ENCODE measurements at regions not wholly inside any gene's neighbourhood (a gene's known extent, or its start where the extent isn't known, plus 50 kb on each side); places are given as distances from the start of the nearest gene placed in this dataset.

DNA sequence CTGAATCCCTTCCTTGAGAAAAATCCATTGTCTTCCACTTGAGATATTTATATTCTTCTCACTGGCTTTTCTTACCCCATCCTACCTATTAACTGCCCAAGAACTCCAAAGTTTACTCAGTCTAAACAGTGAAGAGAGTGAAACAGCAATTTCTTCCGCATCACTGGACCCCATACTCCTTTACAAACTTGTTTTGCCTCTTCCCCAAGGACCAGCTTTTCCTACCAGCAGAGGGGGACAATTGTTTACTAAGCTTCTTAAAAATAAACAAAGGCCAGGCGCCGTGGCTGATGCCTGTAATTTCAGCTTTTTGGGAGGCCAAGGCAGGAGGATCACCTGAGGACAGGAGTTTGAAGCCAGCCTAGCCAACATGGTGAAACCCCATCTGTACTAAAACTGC, 52.0 kb downstream of the LRATD1 start:
- WGBS (ENCODE audit: insufficient coverage, low lambda C conversion rate): 89% methylated on average over 1 of the region's 3 CpGs

DNA sequence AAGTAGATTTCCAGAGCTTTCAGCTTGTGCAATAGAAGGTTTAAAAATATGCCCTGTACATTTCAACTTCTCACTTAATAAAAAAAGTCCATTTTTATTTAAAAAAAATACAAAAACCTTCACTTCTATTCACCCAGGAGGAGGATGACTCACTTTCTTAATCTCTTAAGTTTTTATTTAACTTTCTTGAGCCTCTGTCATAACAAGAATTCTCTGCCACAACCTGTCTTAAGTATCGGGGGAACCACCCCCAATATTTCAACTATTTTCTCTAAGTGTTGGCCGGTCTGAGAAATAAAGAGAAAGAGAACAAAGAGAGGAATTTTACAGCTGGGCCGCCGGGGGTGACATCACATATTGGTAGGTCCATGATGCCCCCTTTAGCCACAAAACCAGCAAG, 58.4 kb downstream of the LRATD1 start:
- H3K27me3 ChIP-seq (ENCODE audit: control insufficient read depth, insufficient read depth, low read length): no peaks in the 10 kb centered on the region
- no peaks in the 10 kb centered on the region for H3K9me3 ChIP-seq (ENCODE audit: control insufficient read depth, low read depth, low read length)
- no CpG with 5 or more reads among the region's 4 CpGs for WGBS (ENCODE audit: insufficient coverage, low lambda C conversion rate)
- no peaks in the 10 kb centered on the region for H3K36me3 ChIP-seq (ENCODE audit: control insufficient read depth, insufficient read depth, low read length)
- no peaks in the 10 kb centered on the region for H3K4me1 ChIP-seq (ENCODE audit: control insufficient read depth, insufficient read depth, low read length)
- H3K4me3 ChIP-seq (ENCODE audit: low read length): no peak overlapping the region
- DNase-seq: no peak
- H3K27ac ChIP-seq (ENCODE audit: low read length): no peak overlapping the region

More for the DNA sequence above, 52.0 kb downstream of the LRATD1 start:
- H3K27ac ChIP-seq (ENCODE audit: low read length): no peak overlapping the region
- H3K27me3 ChIP-seq (ENCODE audit: control insufficient read depth, insufficient read depth, low read length): no peaks in the 10 kb centered on the region
- H3K36me3 ChIP-seq (ENCODE audit: control insufficient read depth, insufficient read depth, low read length): no peaks in the 10 kb centered on the region
- H3K9me3 ChIP-seq (ENCODE audit: control insufficient read depth, low read depth, low read length): no peaks in the 10 kb centered on the region
- no peak for DNase-seq
- no peak overlapping the region for H3K4me3 ChIP-seq (ENCODE audit: low read length)
- H3K4me1 ChIP-seq (ENCODE audit: control insufficient read depth, insufficient read depth, low read length): no peaks in the 10 kb centered on the region

DNA sequence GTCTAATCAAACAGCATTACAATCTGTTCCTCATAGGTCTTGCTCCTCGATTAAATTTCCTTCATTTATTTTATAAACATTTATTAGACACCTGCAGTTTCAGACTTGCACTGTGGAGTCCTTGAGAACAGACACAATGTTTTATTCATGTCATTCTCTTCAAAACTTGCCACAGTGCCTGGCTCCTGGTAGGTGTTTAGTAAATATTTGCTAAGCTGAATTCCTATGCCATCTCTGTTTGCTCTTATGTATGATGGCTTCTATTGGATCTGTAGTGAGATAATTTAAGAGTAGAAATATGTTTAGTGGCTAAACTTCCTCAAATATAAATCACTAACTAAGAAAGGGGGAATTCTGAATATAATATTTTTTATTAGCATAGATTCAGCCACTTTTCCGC, 61.4 kb downstream of the LRATD1 start:
- no peak overlapping the region for H3K27ac ChIP-seq (ENCODE audit: low read length)
- 100% methylated on average over 1 of the region's 2 CpGs for WGBS (ENCODE audit: insufficient coverage, low lambda C conversion rate)

DNA sequence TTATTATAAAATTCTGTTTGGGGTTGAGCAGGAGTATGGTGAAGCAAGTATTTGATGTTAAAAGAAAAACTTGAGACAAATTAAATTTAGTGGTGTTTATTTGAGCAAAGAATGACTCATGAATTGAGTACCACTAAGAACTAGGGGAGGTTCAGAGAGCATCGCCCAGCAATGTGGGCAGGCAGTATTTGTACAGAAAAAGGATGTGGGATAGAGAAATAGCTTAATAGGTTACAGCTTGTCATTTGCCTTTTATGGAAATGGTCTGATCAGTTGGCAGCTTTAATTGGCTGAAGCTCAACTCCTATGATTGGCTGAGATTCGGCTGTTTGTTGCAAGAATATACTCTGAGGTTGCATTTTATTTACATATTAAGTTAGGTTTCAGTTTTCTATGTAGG, 68.2 kb downstream of the LRATD1 start:
- WGBS (ENCODE audit: insufficient coverage, low lambda C conversion rate): no CpG with 5 or more reads among the region's 2 CpGs
- no peaks in the 10 kb centered on the region for H3K4me1 ChIP-seq (ENCODE audit: control insufficient read depth, insufficient read depth, low read length)
- H3K36me3 ChIP-seq (ENCODE audit: control insufficient read depth, insufficient read depth, low read length): no peaks in the 10 kb centered on the region
- H3K27ac ChIP-seq (ENCODE audit: low read length): no peak overlapping the region
- H3K27me3 ChIP-seq (ENCODE audit: control insufficient read depth, insufficient read depth, low read length): no peaks in the 10 kb centered on the region
- DNase-seq: no peak
- H3K4me3 ChIP-seq (ENCODE audit: low read length): no peak overlapping the region
- no peaks in the 10 kb centered on the region for H3K9me3 ChIP-seq (ENCODE audit: control insufficient read depth, low read depth, low read length)

More for the DNA sequence above, 61.4 kb downstream of the LRATD1 start:
- H3K4me3 ChIP-seq (ENCODE audit: low read length): no peak overlapping the region
- DNase-seq: no peak
- no peaks in the 10 kb centered on the region for H3K9me3 ChIP-seq (ENCODE audit: control insufficient read depth, low read depth, low read length)
- H3K27me3 ChIP-seq (ENCODE audit: control insufficient read depth, insufficient read depth, low read length): no peaks in the 10 kb centered on the region
- no peaks in the 10 kb centered on the region for H3K4me1 ChIP-seq (ENCODE audit: control insufficient read depth, insufficient read depth, low read length)
- no peaks in the 10 kb centered on the region for H3K36me3 ChIP-seq (ENCODE audit: control insufficient read depth, insufficient read depth, low read length)

DNA sequence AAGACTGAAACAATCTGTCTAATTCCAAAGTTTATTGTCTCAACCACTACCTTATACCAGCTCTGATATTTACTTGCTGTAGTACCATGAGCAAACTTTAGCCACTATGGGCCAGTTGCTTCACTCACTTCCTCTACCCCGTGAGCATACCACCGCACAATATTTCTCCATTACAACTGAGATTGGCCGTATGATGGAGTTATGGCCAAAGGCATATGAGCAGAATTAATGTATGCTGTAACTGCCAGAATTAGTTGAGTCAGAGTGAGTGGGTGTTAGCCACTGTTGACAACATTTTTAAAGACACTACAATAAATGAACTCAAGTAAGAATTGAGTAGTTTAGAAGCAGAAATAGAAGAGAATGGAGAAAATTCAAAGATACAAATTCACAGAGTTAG, 69.7 kb downstream of the LRATD1 start:
- no CpG with 5 or more reads among the region's 3 CpGs for WGBS (ENCODE audit: insufficient coverage, low lambda C conversion rate)
- no peak for DNase-seq
- H3K36me3 ChIP-seq (ENCODE audit: control insufficient read depth, insufficient read depth, low read length): no peaks in the 10 kb centered on the region
- H3K27me3 ChIP-seq (ENCODE audit: control insufficient read depth, insufficient read depth, low read length): no peaks in the 10 kb centered on the region
- H3K27ac ChIP-seq (ENCODE audit: low read length): no peak overlapping the region
- no peaks in the 10 kb centered on the region for H3K4me1 ChIP-seq (ENCODE audit: control insufficient read depth, insufficient read depth, low read length)
- H3K4me3 ChIP-seq (ENCODE audit: low read length): no peak overlapping the region
- no peaks in the 10 kb centered on the region for H3K9me3 ChIP-seq (ENCODE audit: control insufficient read depth, low read depth, low read length)

DNA sequence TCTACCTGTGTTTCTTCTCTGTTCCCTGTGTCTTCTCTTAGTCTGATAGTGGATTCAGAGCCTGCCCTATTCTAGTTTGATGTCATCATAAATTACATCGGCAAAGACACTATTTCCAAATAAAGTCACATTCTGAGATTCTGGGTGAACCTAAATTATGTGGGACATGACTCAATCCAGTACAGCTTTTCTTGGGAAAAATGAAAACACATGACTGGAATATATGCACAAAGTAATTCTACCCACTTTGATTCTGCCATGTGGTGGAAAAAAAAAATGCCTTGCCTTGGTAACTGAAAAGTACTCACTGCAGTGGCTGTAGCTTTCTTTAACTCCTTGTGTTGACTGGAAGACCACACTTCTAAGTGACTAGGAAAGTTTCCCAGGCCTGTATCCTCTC, 73.7 kb downstream of the LRATD1 start:
- no peaks in the 10 kb centered on the region for H3K9me3 ChIP-seq (ENCODE audit: control insufficient read depth, low read depth, low read length)
- no peak overlapping the region for H3K4me3 ChIP-seq (ENCODE audit: low read length)
- WGBS (ENCODE audit: insufficient coverage, low lambda C conversion rate): no CpG with 5 or more reads among the region's 1 CpG
- H3K27ac ChIP-seq (ENCODE audit: low read length): no peak overlapping the region
- DNase-seq: no peak
- no peaks in the 10 kb centered on the region for H3K27me3 ChIP-seq (ENCODE audit: control insufficient read depth, insufficient read depth, low read length)
- H3K36me3 ChIP-seq (ENCODE audit: control insufficient read depth, insufficient read depth, low read length): no peaks in the 10 kb centered on the region
- no peaks in the 10 kb centered on the region for H3K4me1 ChIP-seq (ENCODE audit: control insufficient read depth, insufficient read depth, low read length)

DNA sequence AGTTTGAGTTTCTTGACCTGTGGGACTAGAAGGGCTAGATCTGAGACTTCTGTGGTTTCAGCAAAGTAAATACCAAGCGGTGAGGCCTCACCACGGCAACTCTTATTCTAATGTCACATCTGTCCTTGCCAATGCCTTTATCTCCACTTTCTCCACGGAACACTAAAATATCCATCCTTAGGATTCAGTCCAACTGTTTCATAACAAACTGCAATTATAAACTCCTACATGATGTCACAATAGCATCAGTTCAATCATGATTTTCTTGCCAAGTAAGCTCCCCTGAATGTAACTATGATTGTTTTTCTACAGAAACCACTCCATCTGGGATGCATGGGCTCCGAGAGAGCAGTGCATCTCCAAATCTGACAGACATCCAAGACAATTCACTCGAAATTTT, 79.6 kb downstream of the LRATD1 start:
- no peak for DNase-seq
- H3K27ac ChIP-seq (ENCODE audit: low read length): no peak overlapping the region
- no peaks in the 10 kb centered on the region for H3K4me1 ChIP-seq (ENCODE audit: control insufficient read depth, insufficient read depth, low read length)
- no peaks in the 10 kb centered on the region for H3K36me3 ChIP-seq (ENCODE audit: control insufficient read depth, insufficient read depth, low read length)
- WGBS (ENCODE audit: insufficient coverage, low lambda C conversion rate): 88% methylated on average over 4 of the region's 5 CpGs
- H3K27me3 ChIP-seq (ENCODE audit: control insufficient read depth, insufficient read depth, low read length): no peaks in the 10 kb centered on the region
- no peaks in the 10 kb centered on the region for H3K9me3 ChIP-seq (ENCODE audit: control insufficient read depth, low read depth, low read length)
- H3K4me3 ChIP-seq (ENCODE audit: low read length): no peak overlapping the region

DNA sequence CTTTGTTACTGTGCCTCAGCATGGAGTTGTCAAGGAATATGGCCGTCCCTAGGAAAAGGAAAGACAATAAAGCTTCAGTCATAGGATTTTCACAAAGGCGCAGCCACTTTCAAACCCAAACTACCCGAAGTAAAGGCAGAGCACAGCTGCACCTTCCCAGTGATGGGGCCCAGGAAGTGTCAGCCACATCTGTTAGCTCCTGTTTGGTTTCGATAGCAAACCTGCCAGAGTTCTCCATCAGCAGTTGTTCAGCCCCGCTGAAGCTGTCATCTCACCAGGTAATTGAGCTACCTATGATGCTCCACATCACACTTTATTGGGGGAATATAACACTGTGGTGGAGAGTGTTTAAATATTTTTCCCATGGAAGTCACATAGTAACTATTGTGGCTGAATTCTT, 80.7 kb downstream of the LRATD1 start:
- Histone ChIP-seq H3K9me3 (ENCODE audit: control insufficient read depth, low read depth, low read length) (no peaks in the 10 kb centered on the region), H3K4me3 (ENCODE audit: low read length) (no peak overlapping the region), H3K27me3 (ENCODE audit: control insufficient read depth, insufficient read depth, low read length) (no peaks in the 10 kb centered on the region), H3K4me1 (ENCODE audit: control insufficient read depth, insufficient read depth, low read length) (no peaks in the 10 kb centered on the region), H3K27ac (ENCODE audit: low read length) (no peak overlapping the region), H3K36me3 (ENCODE audit: control insufficient read depth, insufficient read depth, low read length) (no peaks in the 10 kb centered on the region)
- DNase-seq: no peak
- WGBS (ENCODE audit: insufficient coverage, low lambda C conversion rate): no CpG with 5 or more reads among the region's 5 CpGs

DNA sequence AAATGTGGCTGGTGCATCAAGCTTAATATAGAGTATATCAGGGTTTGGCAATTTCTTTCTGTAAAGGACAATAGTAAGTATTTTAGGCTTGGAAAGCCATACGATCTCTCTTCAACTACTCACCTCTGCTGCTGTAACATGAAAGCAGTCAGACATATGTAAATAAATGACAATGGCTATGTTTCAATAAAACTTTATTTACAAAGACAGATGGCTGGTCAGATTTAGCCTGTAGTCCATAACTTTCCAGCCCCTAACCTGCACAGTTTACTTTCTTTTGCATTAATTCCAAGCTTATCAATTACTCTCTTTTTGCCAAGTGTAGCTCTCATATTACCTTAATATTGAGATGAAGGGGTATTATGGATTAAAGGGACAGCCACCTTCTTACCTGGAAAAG, 83.1 kb downstream of the LRATD1 start:
- WGBS (ENCODE audit: insufficient coverage, low lambda C conversion rate): no CpG with 5 or more reads among the region's 1 CpG

DNA sequence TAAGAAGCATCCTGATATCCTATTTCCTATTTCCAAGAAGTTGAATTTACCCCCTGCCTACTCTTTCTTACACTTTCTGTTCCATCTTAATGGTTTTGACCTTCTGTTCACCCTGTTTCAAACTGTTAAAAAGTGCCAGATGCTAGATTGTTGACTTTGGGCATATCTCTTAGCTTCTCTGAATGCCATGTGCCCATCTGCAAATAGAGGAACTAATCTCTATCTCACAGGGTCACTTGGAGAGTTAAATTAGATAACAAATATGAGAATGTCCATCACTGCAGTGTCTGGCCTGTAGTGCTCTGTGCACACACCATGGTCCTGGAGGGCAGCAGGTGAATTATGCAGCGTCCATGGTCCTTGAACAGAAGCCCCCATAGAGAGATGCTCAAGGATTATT, 83.8 kb downstream of the LRATD1 start:
- no peaks in the 10 kb centered on the region for H3K4me1 ChIP-seq (ENCODE audit: control insufficient read depth, insufficient read depth, low read length)
- no peaks in the 10 kb centered on the region for H3K27me3 ChIP-seq (ENCODE audit: control insufficient read depth, insufficient read depth, low read length)
- no peak for DNase-seq
- no peaks in the 10 kb centered on the region for H3K36me3 ChIP-seq (ENCODE audit: control insufficient read depth, insufficient read depth, low read length)
- WGBS (ENCODE audit: insufficient coverage, low lambda C conversion rate): no CpG with 5 or more reads among the region's 1 CpG
- H3K4me3 ChIP-seq (ENCODE audit: low read length): no peak overlapping the region
- no peak overlapping the region for H3K27ac ChIP-seq (ENCODE audit: low read length)
- no peaks in the 10 kb centered on the region for H3K9me3 ChIP-seq (ENCODE audit: control insufficient read depth, low read depth, low read length)

More for the DNA sequence above, 83.1 kb downstream of the LRATD1 start:
- Histone ChIP-seq H3K27ac (ENCODE audit: low read length) (no peak overlapping the region), H3K4me3 (ENCODE audit: low read length) (no peak overlapping the region), H3K27me3 (ENCODE audit: control insufficient read depth, insufficient read depth, low read length) (no peaks in the 10 kb centered on the region), H3K36me3 (ENCODE audit: control insufficient read depth, insufficient read depth, low read length) (no peaks in the 10 kb centered on the region), H3K9me3 (ENCODE audit: control insufficient read depth, low read depth, low read length) (no peaks in the 10 kb centered on the region), H3K4me1 (ENCODE audit: control insufficient read depth, insufficient read depth, low read length) (no peaks in the 10 kb centered on the region)
- no peak for DNase-seq

DNA sequence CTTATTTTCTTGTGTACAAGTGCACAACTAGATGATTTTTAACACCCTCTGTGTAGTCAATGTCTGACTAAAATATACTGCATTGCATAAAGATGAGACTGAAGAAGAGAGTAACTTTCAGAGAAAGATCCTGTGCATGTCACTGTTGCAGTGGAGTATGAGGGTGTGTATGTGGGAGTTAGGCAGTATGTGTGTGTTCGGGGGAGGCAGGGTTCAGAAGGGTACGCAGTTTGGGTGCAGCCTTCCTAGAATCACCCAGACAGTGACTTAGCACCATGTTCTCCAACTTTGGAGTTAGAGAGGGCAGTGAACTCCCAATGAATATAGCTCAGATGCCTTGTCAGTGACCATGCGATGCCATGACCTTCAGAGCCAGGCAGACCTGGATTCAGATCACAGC, 84.6 kb downstream of the LRATD1 start:
- H3K27me3 ChIP-seq (ENCODE audit: control insufficient read depth, insufficient read depth, low read length): no peaks in the 10 kb centered on the region
- H3K9me3 ChIP-seq (ENCODE audit: control insufficient read depth, low read depth, low read length): no peaks in the 10 kb centered on the region
- WGBS (ENCODE audit: insufficient coverage, low lambda C conversion rate): no CpG with 5 or more reads among the region's 3 CpGs
- no peak for DNase-seq
- no peaks in the 10 kb centered on the region for H3K4me1 ChIP-seq (ENCODE audit: control insufficient read depth, insufficient read depth, low read length)
- H3K4me3 ChIP-seq (ENCODE audit: low read length): no peak overlapping the region
- H3K36me3 ChIP-seq (ENCODE audit: control insufficient read depth, insufficient read depth, low read length): no peaks in the 10 kb centered on the region
- no peak overlapping the region for H3K27ac ChIP-seq (ENCODE audit: low read length)
